ENCODE measurements at regions not wholly inside any gene's neighbourhood (a gene's known extent, or its start where the extent isn't known, plus 50 kb on each side); places are given as distances from the start of the nearest gene placed in this dataset.
"Not testable (repeated sequence)": the region's sequence is repeated elsewhere in the genome, so short reads cannot be mapped to it uniquely, and the experiment has no call there.

- Histone ChIP-seq H3K27me3 (ENCODE audit: insufficient read depth, low read length, poor library complexity, severe bottlenecking) (no peaks in the 10 kb centered on the region), H3K27ac (ENCODE audit: low read depth, low read length) (no peak overlapping the region), H3K9me3 (ENCODE audit: low read length) (no peaks in the 10 kb centered on the region), H3K4me1 (ENCODE audit: insufficient read depth, low read length) (no peaks in the 10 kb centered on the region), H3K36me3 (ENCODE audit: insufficient read depth, low read length) (no peaks in the 10 kb centered on the region), H3K4me3 (ENCODE audit: low read length) (no peak overlapping the region)
- Mint-ChIP-seq H3K36me3 (no peaks in the 10 kb centered on the region), H3K4me3 (no peak overlapping the region), H3K9me3 (peaks cover 1 to 11% (median 3%) of the 10 kb centered on the region in 5 donors), H3K27me3 (no peaks in the 10 kb centered on the region), H3K27ac (no peak overlapping the region), H3K4me1 (no peaks in the 10 kb centered on the region)
- ChIA-PET POLR2A (no interaction called here), CTCF (no interaction called here)
- no peak for DNase-seq
These were observed 1191.8 kb upstream of the AUTS2 start for GRCh38 chr7:68406480-68406879.

GRCh38 chr7:68407460-68407859 lies 1190.8 kb upstream of the AUTS2 start:
- no peak overlapping the region for H3K4me3 ChIP-seq (ENCODE audit: low read length)
- Mint-ChIP-seq H3K4me1 (no peaks in the 10 kb centered on the region), H3K36me3 (no peaks in the 10 kb centered on the region), H3K27ac (no peak overlapping the region), H3K9me3 (peaks cover 0 to 15% (median 6%) of the 10 kb centered on the region in 5 donors), H3K4me3 (no peak overlapping the region), H3K27me3 (no peaks in the 10 kb centered on the region)
- ChIA-PET CTCF (no interaction called here), POLR2A (no interaction called here)
- H3K27me3 ChIP-seq (ENCODE audit: insufficient read depth, low read length, poor library complexity, severe bottlenecking), result no peaks in the 10 kb centered on the region
- H3K9me3 ChIP-seq (ENCODE audit: low read length), result no peaks in the 10 kb centered on the region
- no peak for DNase-seq
- no peak overlapping the region for H3K27ac ChIP-seq (ENCODE audit: low read depth, low read length)
- H3K36me3 ChIP-seq (ENCODE audit: insufficient read depth, low read length), result no peaks in the 10 kb centered on the region
- no peaks in the 10 kb centered on the region for H3K4me1 ChIP-seq (ENCODE audit: insufficient read depth, low read length)

GRCh38 chr7:68408873-68409272 lies 1189.4 kb upstream of the AUTS2 start:
- Histone ChIP-seq H3K4me1 (ENCODE audit: insufficient read depth, low read length) (no peaks in the 10 kb centered on the region), H3K36me3 (ENCODE audit: insufficient read depth, low read length) (no peaks in the 10 kb centered on the region), H3K9me3 (ENCODE audit: low read length) (no peaks in the 10 kb centered on the region), H3K27me3 (ENCODE audit: insufficient read depth, low read length, poor library complexity, severe bottlenecking) (no peaks in the 10 kb centered on the region), H3K27ac (ENCODE audit: low read depth, low read length) (no peak overlapping the region), H3K4me3 (ENCODE audit: low read length) (no peak overlapping the region)
- Mint-ChIP-seq H3K9me3 (peaks cover 0 to 13% (median 5%) of the 10 kb centered on the region in 5 donors), H3K4me1 (no peaks in the 10 kb centered on the region), H3K27me3 (no peaks in the 10 kb centered on the region), H3K27ac (no peak overlapping the region), H3K4me3 (no peak overlapping the region), H3K36me3 (no peaks in the 10 kb centered on the region)
- no peak for DNase-seq
- ChIA-PET CTCF (no interaction called here), POLR2A (no interaction called here)

- no peaks in the 10 kb centered on the region for H3K36me3 ChIP-seq (ENCODE audit: insufficient read depth, low read length)
- no peak overlapping the region for H3K27ac Mint-ChIP-seq
- no peaks in the 10 kb centered on the region for H3K36me3 Mint-ChIP-seq
- H3K27ac ChIP-seq (ENCODE audit: low read depth, low read length), result no peak overlapping the region
- ChIA-PET POLR2A (no interaction called here), CTCF (no interaction called here)
- no peaks in the 10 kb centered on the region for H3K27me3 ChIP-seq (ENCODE audit: insufficient read depth, low read length, poor library complexity, severe bottlenecking)
- H3K4me3 Mint-ChIP-seq, result no peak overlapping the region
- H3K4me3 ChIP-seq (ENCODE audit: low read length), result no peak overlapping the region
- no peaks in the 10 kb centered on the region for H3K9me3 ChIP-seq (ENCODE audit: low read length)
- no peaks in the 10 kb centered on the region for H3K27me3 Mint-ChIP-seq
- H3K4me1 Mint-ChIP-seq, result no peaks in the 10 kb centered on the region
- H3K4me1 ChIP-seq (ENCODE audit: insufficient read depth, low read length), result no peaks in the 10 kb centered on the region
- DNase-seq, result no peak
- H3K9me3 Mint-ChIP-seq, result peaks cover 0 to 13% (median 5%) of the 10 kb centered on the region in 5 donors
These were observed 1188.4 kb upstream of the AUTS2 start for GRCh38 chr7:68409851-68410250.

- H3K4me3 ChIP-seq (ENCODE audit: low read length); H3K27me3 ChIP-seq (ENCODE audit: insufficient read depth, low read length, poor library complexity, severe bottlenecking); POLR2A ChIA-PET; H3K4me1 Mint-ChIP-seq; H3K27me3 Mint-ChIP-seq; H3K36me3 Mint-ChIP-seq; H3K36me3 ChIP-seq (ENCODE audit: insufficient read depth, low read length); H3K4me1 ChIP-seq (ENCODE audit: insufficient read depth, low read length); H3K27ac ChIP-seq (ENCODE audit: low read depth, low read length); H3K27ac Mint-ChIP-seq; CTCF ChIA-PET; H3K9me3 ChIP-seq (ENCODE audit: low read length); H3K4me3 Mint-ChIP-seq; DNase-seq: not testable (repeated sequence)
- peaks cover 0 to 13% (median 5%) of the 10 kb centered on the region in 5 donors for H3K9me3 Mint-ChIP-seq
These were observed 1187.6 kb upstream of the AUTS2 start for GRCh38 chr7:68410693-68411092.

GRCh38 chr7:68411742-68412141 lies 1186.5 kb upstream of the AUTS2 start:
- no peak for DNase-seq
- Mint-ChIP-seq H3K4me1 (no peaks in the 10 kb centered on the region), H3K27ac (no peak overlapping the region), H3K4me3 (no peak overlapping the region), H3K36me3 (no peaks in the 10 kb centered on the region), H3K9me3 (peaks cover 0 to 11% (median 5%) of the 10 kb centered on the region in 5 donors), H3K27me3 (no peaks in the 10 kb centered on the region)
- H3K4me3 ChIP-seq (ENCODE audit: low read length), result no peak overlapping the region
- H3K27me3 ChIP-seq (ENCODE audit: insufficient read depth, low read length, poor library complexity, severe bottlenecking), result no peaks in the 10 kb centered on the region
- no peaks in the 10 kb centered on the region for H3K36me3 ChIP-seq (ENCODE audit: insufficient read depth, low read length)
- H3K27ac ChIP-seq (ENCODE audit: low read depth, low read length), result no peak overlapping the region
- ChIA-PET POLR2A (no interaction called here), CTCF (no interaction called here)
- H3K9me3 ChIP-seq (ENCODE audit: low read length), result no peaks in the 10 kb centered on the region
- no peaks in the 10 kb centered on the region for H3K4me1 ChIP-seq (ENCODE audit: insufficient read depth, low read length)

- DNase-seq, result no peak
These were observed 1183.4 kb upstream of the AUTS2 start for GRCh38 chr7:68414631-68415425.

GRCh38 chr7:68417002-68417401 lies 1181.3 kb upstream of the AUTS2 start:
- Histone ChIP-seq H3K4me3 (ENCODE audit: low read length) (no peak overlapping the region), H3K9me3 (ENCODE audit: low read length) (no peaks in the 10 kb centered on the region), H3K27me3 (ENCODE audit: insufficient read depth, low read length, poor library complexity, severe bottlenecking) (no peaks in the 10 kb centered on the region), H3K36me3 (ENCODE audit: insufficient read depth, low read length) (no peaks in the 10 kb centered on the region), H3K27ac (ENCODE audit: low read depth, low read length) (no peak overlapping the region), H3K4me1 (ENCODE audit: insufficient read depth, low read length) (no peaks in the 10 kb centered on the region)
- CTCF ChIA-PET, result no interaction called here
- Mint-ChIP-seq H3K36me3 (no peaks in the 10 kb centered on the region), H3K4me3 (no peak overlapping the region), H3K4me1 (no peaks in the 10 kb centered on the region), H3K9me3 (peaks cover 2 to 15% (median 5%) of the 10 kb centered on the region in 5 donors), H3K27me3 (no peaks in the 10 kb centered on the region), H3K27ac (no peak overlapping the region)
- no peak for DNase-seq
- POLR2A ChIA-PET, result no interaction called here

More at GRCh38 chr7:68414631-68415425, 1183.4 kb upstream of the AUTS2 start:
- Histone ChIP-seq H3K4me3 (ENCODE audit: low read length) (no peak overlapping the region), H3K4me1 (ENCODE audit: insufficient read depth, low read length) (no peaks in the 10 kb centered on the region), H3K36me3 (ENCODE audit: insufficient read depth, low read length) (no peaks in the 10 kb centered on the region), H3K27ac (ENCODE audit: low read depth, low read length) (no peak overlapping the region), H3K27me3 (ENCODE audit: insufficient read depth, low read length, poor library complexity, severe bottlenecking) (no peaks in the 10 kb centered on the region), H3K9me3 (ENCODE audit: low read length) (no peaks in the 10 kb centered on the region)
- no peaks in the 10 kb centered on the region for H3K27me3 Mint-ChIP-seq
- ChIA-PET CTCF (no interaction called here), POLR2A (no interaction called here)
- H3K4me3 Mint-ChIP-seq, result no peak overlapping the region
- H3K27ac Mint-ChIP-seq, result no peak overlapping the region
- H3K9me3 Mint-ChIP-seq, result peaks cover 0 to 11% (median 6%) of the 10 kb centered on the region in 5 donors
- no peaks in the 10 kb centered on the region for H3K36me3 Mint-ChIP-seq
- H3K4me1 Mint-ChIP-seq, result no peaks in the 10 kb centered on the region
